ENCODE measurements at regions not wholly inside any gene's neighbourhood (a gene's known extent, or its start where the extent isn't known, plus 50 kb on each side); places are given as distances from the start of the nearest gene placed in this dataset.
"Not testable (repeated sequence)": the region's sequence is repeated elsewhere in the genome, so short reads cannot be mapped to it uniquely, and the experiment has no call there.

GRCh38 chrX:10469-11458, 270.4 kb upstream of the PLCXD1 start:
- not testable (repeated sequence) for DNase-seq

- DNase-seq: not testable (repeated sequence)
These were observed 267.2 kb upstream of the PLCXD1 start for GRCh38 chrX:13821-14443.

GRCh38 chrX:14452-14851, 266.7 kb upstream of the PLCXD1 start:
- DNase-seq: not testable (repeated sequence)

- DNase-seq: not testable (repeated sequence)
These were observed 262.3 kb upstream of the PLCXD1 start for GRCh38 chrX:18768-19454.

GRCh38 chrX:19455-19827, 261.7 kb upstream of the PLCXD1 start:
- not testable (repeated sequence) for DNase-seq

GRCh38 chrX:19912-20571, 261.1 kb upstream of the PLCXD1 start:
- DNase-seq: peak; percentile 10

GRCh38 chrX:24139-24538, 257.0 kb upstream of the PLCXD1 start:
- DNase-seq: not testable (repeated sequence)

Data from hindlimb muscle (tissue), 1 donor.